SH-SY5Y (cell line): ENCODE measurements at regions not wholly inside any gene's neighbourhood (a gene's known extent, or its start where the extent isn't known, plus 50 kb on each side); places are given as distances from the start of the nearest gene placed in this dataset.

Experiments
- GATA2 ChIP-seq: IDR thresholded peaks from 2 replicates; pipeline ENCODE4 v1.6.1; 2011; ENCODE audit warnings: mild to moderate bottlenecking, low read depth, low read length
- GATA3 ChIP-seq: IDR thresholded peaks from 2 replicates; pipeline ENCODE4 v1.6.1; 2011; ENCODE audit warnings: low read depth, mild to moderate bottlenecking, low read length, moderate library complexity

GRCh38 chrX:20374900-20375438 is 108.3 kb upstream of the RPS6KA3 start:
- no peak for TF ChIP-seq GATA2
- TF ChIP-seq GATA3: no peak
